GM19438 (cell line): ENCODE measurements at regions not wholly inside any gene's neighbourhood (a gene's known extent, or its start where the extent isn't known, plus 50 kb on each side); places are given as distances from the start of the nearest gene placed in this dataset.

Experiments used
- ATAC-seq: cut with Tn5 transposase; IDR thresholded peaks from one replicate; pipeline ENCODE4 v1.9.1; 2021; ENCODE audit warnings: low read depth; ENCODE audit not compliant: unreplicated experiment

DNA sequence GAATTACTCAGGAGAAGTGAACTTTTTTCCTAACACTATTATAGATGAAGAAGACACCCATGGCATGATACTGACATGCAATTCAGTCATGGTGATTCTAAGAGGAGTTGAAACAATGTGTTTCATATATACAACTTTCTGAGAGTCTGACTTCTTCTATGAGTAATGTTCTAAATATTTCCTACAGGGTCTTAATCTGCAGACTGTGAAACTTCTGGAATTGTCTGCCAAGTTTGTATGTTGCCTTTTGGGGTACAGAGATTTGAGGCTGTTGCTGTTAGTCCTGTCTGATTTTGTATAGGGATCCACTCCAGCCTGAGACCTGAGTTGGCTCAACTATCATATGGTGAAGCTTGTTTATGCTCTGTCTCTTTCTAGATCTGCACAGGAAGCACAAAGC is 160.6 kb upstream of the GATB start:
- ATAC-seq: no peak

DNA sequence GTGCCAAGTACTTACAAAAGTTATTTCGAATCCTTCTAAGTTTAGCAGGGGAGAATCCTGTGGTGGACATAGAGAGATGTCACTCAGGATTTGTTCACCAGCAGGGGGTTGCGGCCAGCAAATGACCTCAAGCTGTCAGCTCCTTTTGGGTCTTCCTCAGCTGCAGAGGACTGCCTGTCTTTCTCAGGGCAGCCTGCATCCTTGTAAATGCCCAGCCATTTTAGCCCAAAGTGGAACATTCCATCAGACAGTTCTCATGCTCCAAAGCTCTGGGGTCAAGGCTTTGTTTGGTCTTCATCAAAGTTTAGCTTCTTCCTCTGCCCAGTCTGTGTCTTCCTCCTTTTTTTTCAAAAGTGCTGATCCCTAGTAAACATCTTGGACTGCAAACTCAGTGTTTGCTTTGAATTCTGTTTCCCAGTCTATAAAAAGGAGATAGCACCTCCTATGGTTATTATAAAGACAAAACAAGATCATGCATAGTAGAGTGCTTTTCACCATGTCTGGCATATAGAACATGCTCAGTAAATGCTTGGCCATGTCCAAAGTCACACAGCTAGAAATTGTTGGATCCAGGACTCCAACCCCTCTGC is 156.4 kb upstream of the GATB start:
- no peak for ATAC-seq

DNA sequence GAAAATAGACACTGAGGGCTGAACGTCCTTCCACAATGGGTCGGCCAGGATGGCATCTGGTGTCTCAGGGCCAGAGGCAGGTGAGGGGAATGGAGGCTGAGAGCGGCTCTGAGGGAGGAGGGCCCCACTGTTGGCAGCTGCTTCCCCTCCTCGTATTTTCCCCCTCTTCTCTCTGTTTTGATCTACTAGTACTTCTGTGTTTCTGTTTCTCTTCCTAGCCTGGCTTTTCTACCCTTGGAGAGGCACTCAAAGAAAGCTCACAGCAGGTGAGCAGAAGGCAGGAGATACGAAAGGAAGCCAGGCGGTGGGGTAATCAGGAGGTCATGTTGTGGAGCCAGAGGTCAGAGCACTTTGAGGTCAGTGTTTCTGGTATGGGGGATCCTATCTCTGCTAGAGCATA is 151.8 kb upstream of the GATB start:
- ATAC-seq: no peak

DNA sequence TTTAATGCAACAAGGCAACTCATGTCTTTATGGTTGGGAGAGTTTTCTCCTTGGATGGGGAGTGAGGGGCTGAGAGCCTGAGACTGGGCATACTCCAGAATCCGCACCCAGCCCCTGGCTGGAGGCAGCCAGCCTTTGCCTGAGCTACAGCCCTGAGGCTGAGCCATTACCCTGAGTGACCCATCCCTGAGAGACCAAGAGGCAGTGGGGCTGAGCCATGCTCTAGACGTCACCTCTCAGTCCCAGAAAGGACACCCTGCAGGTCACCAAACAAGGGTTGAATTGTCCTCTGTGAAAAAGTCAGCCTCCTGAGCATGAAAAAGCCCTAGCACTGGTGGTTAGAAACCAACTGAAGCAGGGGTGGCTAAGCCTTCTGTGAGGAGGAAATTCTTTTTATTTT is 151.2 kb upstream of the GATB start:
- ATAC-seq: no peak

DNA sequence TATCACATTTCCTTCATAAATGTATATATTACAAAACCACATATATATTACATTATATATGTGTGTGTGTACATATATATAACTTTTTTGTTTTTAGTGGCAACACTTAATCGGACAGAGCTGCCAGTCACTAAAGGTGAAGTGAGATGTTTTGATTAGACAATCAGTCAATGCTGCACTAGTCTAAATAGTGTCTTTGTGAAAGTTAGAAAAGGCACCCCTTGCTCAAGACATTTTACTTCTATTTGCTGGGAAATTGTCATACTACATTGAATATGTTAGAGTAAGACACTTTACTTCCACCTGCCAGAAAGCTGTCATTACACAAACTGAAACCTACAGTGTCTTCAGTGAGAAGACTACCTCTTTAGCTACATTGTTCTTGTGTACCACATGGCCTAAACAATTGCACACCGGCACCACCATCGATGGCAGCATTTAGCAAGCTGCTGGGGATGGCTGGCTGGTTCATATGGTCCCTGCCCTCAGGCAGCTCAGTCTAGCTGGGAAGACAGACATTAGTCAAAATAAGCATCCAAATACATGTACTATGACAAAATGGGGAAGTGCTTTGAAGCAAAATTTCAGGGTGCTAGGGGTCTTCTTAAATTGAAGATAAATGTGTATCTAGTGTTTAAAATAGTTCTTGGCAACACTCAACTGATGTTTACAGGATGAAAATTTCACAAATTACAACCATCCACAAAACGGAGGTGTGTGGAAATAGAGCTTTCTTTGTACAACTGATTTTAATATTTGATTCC is 148.1 kb upstream of the GATB start:
- ATAC-seq: no peak

DNA sequence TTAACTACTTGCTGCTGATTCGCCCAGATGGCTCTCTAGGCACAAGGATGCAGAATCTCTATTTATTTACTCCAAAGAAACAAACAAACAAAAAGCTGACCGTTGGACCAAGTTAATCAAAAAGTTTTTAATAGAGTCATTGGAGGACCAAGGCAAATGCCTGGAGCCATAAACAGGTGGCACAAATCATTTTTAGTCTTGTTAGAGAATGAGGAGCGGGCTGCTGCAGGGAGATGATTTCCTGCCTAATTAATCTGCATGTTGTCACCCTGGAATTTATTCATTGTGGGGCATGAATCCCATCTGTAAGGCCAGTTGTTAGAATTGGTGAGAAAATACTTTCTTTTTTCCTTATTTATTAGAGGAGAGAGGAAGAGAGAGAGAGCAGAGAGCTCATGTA is 147.4 kb upstream of the GATB start:
- no peak for ATAC-seq

DNA sequence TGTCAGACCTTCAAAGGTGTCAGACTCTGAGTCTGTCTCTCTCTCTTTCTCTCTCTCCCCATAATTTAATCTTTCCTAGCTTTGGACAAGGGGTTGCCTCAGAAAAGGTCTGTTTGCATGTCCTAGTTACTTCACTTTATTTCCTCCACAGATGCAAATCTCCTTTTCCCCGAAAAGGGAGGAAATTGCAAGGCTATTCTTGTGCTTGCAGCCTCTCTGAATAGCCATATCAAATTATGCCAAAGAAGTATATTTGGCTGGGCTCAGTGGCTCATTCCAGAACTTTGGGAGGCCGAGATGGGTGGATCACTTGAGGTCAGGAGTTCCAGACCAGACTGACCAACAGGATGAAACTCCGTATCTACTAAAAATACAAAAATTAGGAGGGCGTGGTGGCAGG is 145.6 kb upstream of the GATB start:
- no peak for ATAC-seq

DNA sequence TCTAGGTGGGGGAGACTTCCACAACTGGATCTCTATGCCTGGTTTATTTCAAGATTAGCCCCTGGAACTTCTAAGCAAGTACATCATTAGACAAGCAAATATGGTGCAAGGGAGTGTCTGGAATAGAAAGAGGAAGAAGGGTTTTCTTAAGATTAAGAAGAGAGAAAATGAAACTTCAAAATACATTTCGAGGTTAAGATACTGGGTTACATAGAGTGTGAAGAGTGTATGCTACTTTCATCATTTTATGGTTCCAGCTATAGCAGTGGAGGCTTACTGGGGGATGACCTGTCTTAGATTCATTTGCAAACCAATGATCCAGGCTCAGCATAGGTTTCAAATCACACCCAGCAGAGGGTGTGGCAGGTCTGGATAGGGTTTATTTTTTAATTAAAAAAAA is 144.4 kb upstream of the GATB start:
- peak; percentile 86 for ATAC-seq

DNA sequence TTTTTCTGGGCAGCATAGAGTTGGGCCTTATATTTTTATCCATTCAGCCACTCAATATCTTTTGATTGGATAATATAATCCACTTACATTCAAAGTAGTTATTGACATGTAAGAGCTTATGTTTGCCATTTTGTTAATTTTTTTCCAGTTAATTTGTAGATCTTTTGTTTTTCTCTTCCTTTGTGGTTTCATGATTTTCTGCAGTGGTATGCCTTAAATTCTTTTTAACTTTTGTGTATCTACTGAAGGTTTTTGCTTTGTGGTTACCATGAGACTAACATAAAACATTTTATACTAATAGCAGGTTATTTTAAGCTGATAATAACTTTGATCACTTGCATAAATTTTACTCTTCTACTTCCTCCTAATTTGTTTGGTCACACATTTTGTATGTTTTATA is 140.8 kb upstream of the GATB start:
- ATAC-seq: no peak

DNA sequence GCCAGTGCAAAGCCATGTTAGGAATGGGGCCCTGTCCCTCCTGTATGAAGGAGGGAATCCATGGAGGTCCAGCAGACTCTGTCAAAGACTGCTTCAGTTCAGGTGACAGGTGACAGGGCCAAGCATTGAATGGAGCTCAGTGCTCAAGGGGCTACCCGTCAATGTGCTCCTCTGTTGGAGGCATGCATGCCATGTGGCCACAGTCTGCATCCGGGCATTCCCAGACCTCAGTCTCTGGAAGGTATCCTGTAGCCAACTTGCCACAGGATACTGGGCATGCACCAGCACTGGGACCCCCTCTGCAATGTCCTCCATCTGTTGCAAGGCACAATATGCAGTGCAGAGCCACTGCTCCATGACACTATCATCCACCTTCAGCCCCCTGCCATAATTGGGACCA is 136.1 kb upstream of the GATB start:
- ATAC-seq: no peak

DNA sequence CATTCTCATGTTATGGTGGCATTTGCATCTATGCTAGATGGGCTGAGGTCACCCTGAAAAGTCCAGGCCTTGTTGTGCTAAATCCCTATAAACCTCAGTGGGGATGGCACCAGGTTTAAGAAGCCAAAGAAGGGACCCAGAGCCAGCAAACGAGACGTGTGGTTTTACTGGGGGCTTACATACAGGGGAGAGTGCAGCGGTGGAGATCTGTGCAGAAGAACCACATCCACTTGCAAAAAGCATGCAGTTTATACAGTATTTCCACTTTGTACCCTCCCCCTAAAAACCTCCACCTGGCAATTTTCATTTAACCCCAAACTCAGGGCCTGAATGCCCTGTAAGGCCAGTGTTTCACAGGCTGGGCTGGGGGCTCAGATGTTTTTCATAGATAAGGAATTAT is 134.9 kb upstream of the GATB start:
- no peak for ATAC-seq

DNA sequence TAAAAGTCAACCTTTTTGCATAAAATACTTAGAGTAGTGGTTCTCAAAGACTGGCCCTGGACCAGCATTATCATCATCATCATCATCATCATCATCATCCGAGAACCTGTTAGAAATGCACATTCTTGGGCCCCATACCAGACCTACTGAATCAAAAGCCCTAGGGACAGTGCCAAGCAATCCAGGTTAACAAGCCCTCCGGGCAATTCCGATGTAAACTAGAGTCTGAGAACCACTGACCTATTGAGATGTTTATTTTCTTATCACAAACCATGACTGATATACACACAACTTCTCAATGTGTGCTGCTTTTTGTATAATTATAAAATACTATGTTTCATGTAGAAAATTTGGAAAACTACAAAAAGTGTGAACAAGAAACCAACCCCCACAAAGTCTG is 133.4 kb upstream of the GATB start:
- no peak for ATAC-seq

DNA sequence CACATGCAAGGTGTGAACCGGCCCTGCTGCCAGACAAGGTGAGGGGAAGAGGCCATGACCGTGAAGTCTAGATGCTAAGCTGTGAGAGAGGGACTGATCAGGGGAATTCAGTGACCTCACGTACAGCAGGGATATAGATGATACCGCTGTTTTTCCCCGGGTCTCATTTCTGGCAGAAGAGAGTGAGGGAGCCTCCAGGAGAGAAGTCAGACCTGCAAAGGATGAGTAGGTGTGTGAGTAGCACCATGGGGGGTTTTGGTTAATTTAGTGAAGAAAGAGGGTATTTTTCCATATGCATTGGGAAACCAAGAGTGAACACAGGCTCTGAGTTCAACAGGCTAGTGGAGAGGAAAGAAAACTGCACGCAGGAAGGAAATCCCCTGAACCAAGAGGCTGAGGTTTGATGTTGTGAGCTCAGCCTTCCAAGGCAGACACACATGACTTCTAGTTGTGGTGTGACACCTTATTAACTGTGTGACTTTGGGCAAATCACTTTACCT is 127.6 kb upstream of the GATB start:
- ATAC-seq: no peak

DNA sequence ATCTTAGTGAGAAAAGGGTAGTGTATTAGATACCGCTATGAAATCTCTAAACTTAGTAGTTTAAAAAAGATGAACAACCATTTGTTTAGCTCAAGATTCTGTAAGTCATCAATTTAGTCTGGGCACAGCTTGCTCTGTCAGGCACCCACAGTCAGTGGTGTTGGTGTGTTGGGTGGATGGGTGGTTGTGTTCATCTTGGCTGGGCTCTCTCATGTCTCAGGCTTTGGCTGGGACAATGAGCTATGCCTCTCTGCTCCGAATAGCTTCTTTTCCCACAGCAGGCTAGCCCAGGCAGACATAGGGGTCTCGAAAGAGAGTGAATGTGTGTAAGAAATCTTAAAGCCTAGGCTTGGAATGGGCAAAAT is 127.0 kb upstream of the GATB start:
- ATAC-seq: peak; percentile 27

DNA sequence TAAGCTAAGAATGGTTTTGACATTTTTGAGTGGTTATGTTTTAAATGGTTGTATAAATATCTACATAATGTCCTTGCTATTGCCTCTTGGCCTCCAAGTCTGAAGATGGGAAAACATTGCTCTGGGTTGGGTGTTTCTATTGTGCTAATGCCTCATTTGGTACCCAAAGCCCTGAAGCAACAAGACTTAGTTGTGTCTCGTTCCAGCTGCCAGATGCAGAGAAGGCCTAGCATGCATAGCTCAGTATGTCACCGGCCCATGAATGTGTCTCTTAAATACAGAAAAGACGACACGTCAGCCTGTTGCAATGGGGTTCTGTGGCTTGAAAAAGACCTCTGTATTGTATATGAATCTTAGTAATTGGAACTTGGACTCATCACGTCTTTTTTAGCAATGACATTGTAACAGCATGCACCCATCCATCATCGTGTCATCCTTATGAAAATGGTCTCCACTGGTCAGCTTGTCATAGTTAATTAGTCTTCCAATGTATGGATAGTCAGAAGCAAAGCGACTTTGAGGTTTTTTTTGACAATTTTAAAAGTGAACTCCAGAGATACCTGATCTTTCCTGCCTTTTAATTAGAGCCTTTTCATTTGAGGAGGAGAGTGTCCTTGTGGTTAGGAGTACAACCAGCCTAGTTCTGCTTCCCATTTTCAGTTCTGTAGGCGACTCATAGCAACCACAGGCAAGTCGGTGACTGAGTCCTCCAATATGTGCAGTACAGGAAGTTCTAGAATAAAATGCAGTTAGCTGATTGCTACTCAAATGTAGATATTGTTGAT is 126.4 kb upstream of the GATB start:
- ATAC-seq: peak; percentile 85

DNA sequence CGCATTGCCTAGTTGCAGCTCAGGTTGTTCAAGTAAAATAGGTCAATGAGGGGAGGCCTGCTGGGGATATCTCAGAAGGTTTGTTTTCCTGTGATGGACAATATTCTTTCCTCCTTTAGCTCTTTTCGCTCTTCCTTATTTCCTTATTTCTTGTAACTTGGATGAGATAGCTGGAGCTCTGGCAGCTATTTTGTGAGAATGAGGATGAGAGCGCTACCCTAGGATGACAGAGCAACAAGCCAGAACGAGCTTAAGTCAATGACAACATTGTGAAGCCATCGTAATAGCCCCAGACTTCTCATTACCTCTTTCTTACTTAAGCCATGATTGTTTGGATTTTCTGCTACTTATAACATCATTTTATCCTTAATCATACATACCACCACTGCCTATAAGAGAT is 124.3 kb upstream of the GATB start:
- ATAC-seq: no peak

DNA sequence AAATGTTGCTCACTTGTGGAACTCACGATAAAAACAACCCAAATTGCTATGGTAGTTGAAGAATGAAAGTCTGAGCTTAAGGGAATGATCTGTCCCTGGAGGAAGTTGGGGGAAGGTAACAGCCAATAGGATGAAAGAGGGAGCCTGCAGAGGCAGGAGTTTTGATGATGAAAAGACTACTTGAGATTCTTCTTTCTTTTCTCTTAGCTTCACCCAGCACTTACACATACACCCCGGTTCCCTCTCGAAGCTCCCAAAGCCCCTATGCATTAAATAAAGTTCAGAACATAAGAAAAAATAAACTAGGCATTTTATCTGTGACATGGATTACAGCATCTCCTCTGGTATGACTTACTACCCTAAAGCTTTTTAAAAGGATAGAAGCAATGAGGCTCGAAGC is 122.9 kb upstream of the GATB start:
- ATAC-seq: no peak

DNA sequence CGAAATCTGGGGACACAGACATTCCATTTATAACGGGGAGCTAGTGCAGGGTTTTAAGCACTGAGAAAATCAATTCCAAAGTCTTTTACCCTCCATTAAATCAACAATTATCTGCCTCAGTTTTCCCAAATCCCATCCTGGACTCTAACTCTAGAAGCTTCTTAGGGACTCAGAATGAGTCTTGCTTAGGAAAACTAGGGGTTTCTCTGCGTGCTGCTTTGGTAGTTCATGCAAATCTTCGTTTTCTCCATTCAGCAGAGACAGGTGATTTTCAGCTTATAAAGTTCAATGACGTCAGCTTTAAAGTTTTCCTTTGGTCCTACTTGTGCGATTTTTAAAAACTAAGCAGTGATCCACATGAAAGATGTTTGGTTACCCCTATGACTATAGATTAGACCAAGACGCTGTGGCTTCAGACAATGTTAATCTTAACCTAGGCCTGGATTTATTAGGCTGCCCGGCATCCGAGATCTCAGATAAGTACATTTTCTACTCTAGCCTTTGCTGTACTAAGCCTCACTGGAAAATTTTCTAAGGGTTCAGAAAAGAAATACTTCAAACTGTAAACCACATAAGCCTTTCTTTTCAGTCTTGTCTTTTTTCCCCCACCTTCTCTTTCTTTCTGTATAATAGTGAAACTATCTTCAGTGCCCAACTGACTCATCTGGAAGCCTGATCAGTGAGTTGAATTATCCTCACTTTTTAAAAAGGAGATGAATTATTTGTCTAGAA is 121.4 kb upstream of the GATB start:
- no peak for ATAC-seq

DNA sequence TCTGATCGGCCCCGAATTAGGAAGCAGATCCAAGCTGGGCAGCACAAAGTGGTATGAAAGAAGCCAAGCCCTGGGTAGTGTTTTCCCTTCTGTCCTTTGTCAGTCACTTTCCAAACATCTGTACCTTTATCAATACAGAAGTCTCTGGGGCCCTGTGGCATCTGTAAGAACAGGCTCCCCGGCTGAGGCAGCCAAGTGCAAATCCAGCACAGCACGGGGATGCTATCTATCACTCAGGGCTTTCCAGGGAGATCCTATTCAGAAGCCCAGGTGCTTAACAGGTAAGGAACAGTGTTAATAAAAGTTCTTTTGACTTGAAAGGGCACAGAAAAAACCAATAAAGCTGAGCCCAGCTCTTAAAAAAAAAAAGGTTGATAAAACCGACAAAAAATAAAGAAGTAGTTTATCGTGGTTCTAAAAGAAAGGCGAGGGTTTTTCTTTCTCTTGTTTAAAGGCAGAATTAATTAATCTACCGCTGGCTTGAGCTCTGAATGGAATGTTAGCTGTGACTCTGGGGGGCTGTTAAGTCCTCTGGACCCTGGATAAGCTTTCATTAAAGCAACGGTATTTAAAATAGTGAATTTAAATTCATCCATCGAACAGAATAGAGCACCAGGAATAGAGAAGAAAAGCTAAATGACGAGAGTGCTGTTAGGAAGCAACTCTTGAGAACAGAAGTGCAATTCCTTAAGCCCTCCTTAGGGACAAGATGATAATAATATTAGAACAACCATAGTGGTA is 119.1 kb upstream of the GATB start:
- no peak for ATAC-seq

DNA sequence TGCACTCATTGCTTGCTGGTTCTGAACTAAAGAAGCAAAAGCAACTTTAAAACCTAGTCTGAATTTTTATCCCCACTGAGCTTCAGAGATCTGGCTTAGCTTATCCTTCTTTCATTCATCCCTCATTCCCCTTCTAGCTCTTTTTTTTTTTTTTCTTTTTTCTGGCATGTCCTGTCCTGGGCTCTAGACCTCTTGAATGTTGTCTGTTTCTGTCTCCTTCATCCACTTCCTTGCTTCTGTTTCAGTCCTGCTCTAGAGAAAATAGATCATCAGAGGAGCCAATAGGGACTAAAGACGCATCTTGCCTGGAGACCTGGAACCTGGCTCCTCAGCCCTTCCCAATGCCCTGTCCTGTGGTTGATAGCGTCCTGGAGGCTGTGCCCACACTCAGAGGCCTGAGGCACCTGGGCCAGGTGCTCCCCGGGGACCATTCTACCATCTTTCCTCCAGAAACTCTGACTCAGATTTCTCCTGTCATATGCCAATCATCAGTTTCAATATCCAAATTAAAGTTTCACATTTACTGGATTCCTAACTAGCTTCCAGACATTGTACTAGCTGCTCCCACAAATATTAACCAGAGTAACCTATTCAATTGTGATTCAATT is 115.7 kb upstream of the GATB start:
- ATAC-seq: no peak
